ENCODE measurements at regions not wholly inside any gene's neighbourhood (a gene's known extent, or its start where the extent isn't known, plus 50 kb on each side); places are given as distances from the start of the nearest gene placed in this dataset.
"Not testable (repeated sequence)": the region's sequence is repeated elsewhere in the genome, so short reads cannot be mapped to it uniquely, and the experiment has no call there.

GRCh38 chr10:87435295-87435826 is 69.3 kb upstream of the MINPP1 start:
- H3K27ac ChIP-seq (ENCODE audit: low read depth, low read length); H3K9me2 ChIP-seq (ENCODE audit: insufficient read depth); H3K4me2 ChIP-seq (ENCODE audit: low read length); RAD21 ChIA-PET (ENCODE audit: low non-redundant PET in 1 of 2, low total read pairs in 2 of 2, uncharacterized antibody in 2 of 2, unreplicated experiment in 2 of 2); H3K79me2 ChIP-seq (ENCODE audit: insufficient read depth, low read length); ATAC-seq; intact Hi-C loops (cut with micrococcal nuclease); H3K9ac ChIP-seq (ENCODE audit: low read length); CTCF ChIA-PET; POLR2A ChIA-PET; H4K20me1 ChIP-seq (ENCODE audit: insufficient read depth); H3K36me3 ChIP-seq (ENCODE audit: control insufficient read depth in 1 of 2, insufficient read depth in 2 of 2, low read length in 2 of 2); H3K9me3 ChIP-seq (ENCODE audit: control insufficient read depth in 1 of 2, insufficient read depth in 1 of 2, low read depth in 1 of 2, low read length in 2 of 2); H2AFZ ChIP-seq (ENCODE audit: low read depth, low read length, poor library complexity, severe bottlenecking); DNase-seq (ENCODE audit: low read depth, low spot score); H3K4me3 ChIP-seq (replicated peaks in 1 of 2; ENCODE audit: low read depth in 1 of 2, low read length in 2 of 2); H3K4me1 ChIP-seq (ENCODE audit: control insufficient read depth in 1 of 2, insufficient read depth in 2 of 2, low read length in 2 of 2); H3K27me3 ChIP-seq (ENCODE audit: insufficient read depth, low read length); BruUV-seq (replicated peaks): not testable (repeated sequence)

GRCh38 chr10:87436104-87436503 is 68.6 kb upstream of the MINPP1 start:
- CTCF ChIA-PET = not testable (repeated sequence)

GRCh38 chr10:87437450-87437849 is 67.2 kb upstream of the MINPP1 start:
- RAD21 ChIA-PET (ENCODE audit: low non-redundant PET in 1 of 2, low total read pairs in 2 of 2, uncharacterized antibody in 2 of 2, unreplicated experiment in 2 of 2); BruUV-seq (replicated peaks); H3K9me2 ChIP-seq (ENCODE audit: insufficient read depth); intact Hi-C loops (cut with micrococcal nuclease); H3K4me1 ChIP-seq (ENCODE audit: control insufficient read depth in 1 of 2, insufficient read depth in 2 of 2, low read length in 2 of 2); DNase-seq (ENCODE audit: low read depth, low spot score); H4K20me1 ChIP-seq (ENCODE audit: insufficient read depth); H3K36me3 ChIP-seq (ENCODE audit: control insufficient read depth in 1 of 2, insufficient read depth in 2 of 2, low read length in 2 of 2); H3K27ac ChIP-seq (ENCODE audit: low read depth, low read length); H3K4me2 ChIP-seq (ENCODE audit: low read length); H2AFZ ChIP-seq (ENCODE audit: low read depth, low read length, poor library complexity, severe bottlenecking); H3K79me2 ChIP-seq (ENCODE audit: insufficient read depth, low read length); POLR2A ChIA-PET; H3K27me3 ChIP-seq (ENCODE audit: insufficient read depth, low read length); H3K9me3 ChIP-seq (ENCODE audit: control insufficient read depth in 1 of 2, insufficient read depth in 1 of 2, low read depth in 1 of 2, low read length in 2 of 2); H3K9ac ChIP-seq (ENCODE audit: low read length); CTCF ChIA-PET; H3K4me3 ChIP-seq (replicated peaks in 1 of 2; ENCODE audit: low read depth in 1 of 2, low read length in 2 of 2); ATAC-seq: not testable (repeated sequence)

More at GRCh38 chr10:87436104-87436503, 68.6 kb upstream of the MINPP1 start:
- H3K9me2 ChIP-seq (ENCODE audit: insufficient read depth); BruUV-seq (replicated peaks); H3K79me2 ChIP-seq (ENCODE audit: insufficient read depth, low read length); DNase-seq (ENCODE audit: low read depth, low spot score); H2AFZ ChIP-seq (ENCODE audit: low read depth, low read length, poor library complexity, severe bottlenecking); POLR2A ChIA-PET; H3K9me3 ChIP-seq (ENCODE audit: control insufficient read depth in 1 of 2, insufficient read depth in 1 of 2, low read depth in 1 of 2, low read length in 2 of 2); H3K4me3 ChIP-seq (replicated peaks in 1 of 2; ENCODE audit: low read depth in 1 of 2, low read length in 2 of 2); H3K27me3 ChIP-seq (ENCODE audit: insufficient read depth, low read length); H3K36me3 ChIP-seq (ENCODE audit: control insufficient read depth in 1 of 2, insufficient read depth in 2 of 2, low read length in 2 of 2); H3K4me2 ChIP-seq (ENCODE audit: low read length); H3K4me1 ChIP-seq (ENCODE audit: control insufficient read depth in 1 of 2, insufficient read depth in 2 of 2, low read length in 2 of 2); RAD21 ChIA-PET (ENCODE audit: low non-redundant PET in 1 of 2, low total read pairs in 2 of 2, uncharacterized antibody in 2 of 2, unreplicated experiment in 2 of 2); H3K9ac ChIP-seq (ENCODE audit: low read length); H3K27ac ChIP-seq (ENCODE audit: low read depth, low read length); H4K20me1 ChIP-seq (ENCODE audit: insufficient read depth); intact Hi-C loops (cut with micrococcal nuclease): not testable (repeated sequence)
- ATAC-seq = peak; percentile 100
- TF ChIP-seq RAD21 (IDR thresholded peaks at IDR 0.05; ENCODE audit: low read depth) = peak; percentile 18

All from HCT116 (cell line).